HG03565 (cell line): ENCODE measurements at regions not wholly inside any gene's neighbourhood (a gene's known extent, or its start where the extent isn't known, plus 50 kb on each side); places are given as distances from the start of the nearest gene placed in this dataset.

Source experiments
- ATAC-seq: cut with Tn5 transposase; IDR thresholded peaks from one replicate; pipeline ENCODE4 v1.9.1; 2021; ENCODE audit warnings: mild to moderate bottlenecking, moderate library complexity; ENCODE audit not compliant: unreplicated experiment

- ATAC-seq = no peak
Measured at GRCh38 chr2:19750136-19750535, 151.6 kb downstream of the TTC32 start.

DNA sequence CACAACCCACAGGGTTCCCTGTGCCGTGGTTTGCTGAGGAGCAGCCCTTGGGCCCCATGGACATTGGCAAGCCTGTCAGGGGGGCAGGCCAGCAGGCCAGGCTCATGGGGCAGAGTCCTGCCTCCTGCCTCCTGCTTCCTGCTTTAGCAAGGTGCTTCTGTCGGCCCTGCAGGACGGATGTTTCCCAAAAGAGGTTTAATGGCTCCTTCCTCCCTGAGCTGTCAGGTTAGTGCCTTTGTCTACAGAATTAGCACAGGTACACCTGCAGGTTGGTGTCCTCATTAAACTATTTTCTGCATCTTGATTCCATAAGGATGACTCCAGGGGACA lies 152.3 kb downstream of the TTC32 start:
- no peak for ATAC-seq

GRCh38 chr2:19748711-19749506 lies 152.9 kb downstream of the TTC32 start:
- ATAC-seq = no peak

DNA sequence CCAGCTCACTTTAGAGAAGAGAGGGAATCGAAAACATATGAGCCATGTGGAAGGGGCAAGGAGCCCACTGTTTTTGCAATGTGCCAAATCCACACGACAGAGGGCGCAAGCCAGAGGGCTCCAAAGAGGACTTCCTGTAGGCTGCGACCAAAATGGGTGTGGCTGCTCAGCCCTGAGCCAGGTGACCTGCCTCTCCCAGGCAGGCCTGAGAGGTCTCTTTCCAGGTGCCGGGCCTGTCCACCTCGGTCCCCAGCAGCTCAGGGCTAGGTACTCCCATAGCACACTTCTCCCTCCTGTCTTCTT lies 153.8 kb downstream of the TTC32 start:
- ATAC-seq = no peak

DNA sequence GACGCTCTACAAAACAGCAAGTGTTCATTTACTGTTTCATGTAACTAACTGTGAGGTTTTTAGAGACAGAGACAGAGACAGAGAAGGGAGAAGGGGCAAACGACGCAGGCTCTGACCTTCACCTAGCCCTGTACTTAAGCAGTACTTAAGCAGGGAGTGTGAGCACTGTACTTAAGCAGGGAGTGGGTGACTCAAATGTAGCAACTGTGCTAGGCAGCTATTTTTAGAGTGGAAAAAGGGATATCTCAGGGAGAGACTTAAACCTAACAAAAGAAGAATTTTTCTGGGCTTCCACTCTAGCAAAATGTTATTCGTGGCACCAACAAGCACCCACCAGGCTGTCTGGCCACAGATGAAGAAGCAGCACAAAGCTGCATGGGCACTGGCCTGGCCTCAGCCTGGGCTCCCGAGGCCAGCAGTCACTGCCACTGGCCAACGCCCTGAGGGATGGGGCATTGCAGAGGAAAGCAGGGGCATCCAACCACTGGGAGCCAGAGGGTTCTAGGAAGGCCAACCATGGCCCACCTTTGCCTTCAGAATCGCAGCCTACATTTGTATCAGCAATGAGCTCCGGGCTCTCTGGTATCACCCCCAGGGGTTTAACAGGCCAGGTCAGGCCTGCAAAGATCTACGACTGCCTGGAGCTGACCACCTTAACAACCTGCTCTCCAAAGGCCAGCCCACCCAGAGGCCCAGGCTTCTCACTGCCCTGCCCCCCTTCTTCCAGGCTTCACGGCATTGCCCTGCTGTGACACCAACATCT lies 154.3 kb downstream of the TTC32 start:
- no peak for ATAC-seq

GRCh38 chr2:19746611-19747309 lies 155.0 kb downstream of the TTC32 start:
- no peak for ATAC-seq

DNA sequence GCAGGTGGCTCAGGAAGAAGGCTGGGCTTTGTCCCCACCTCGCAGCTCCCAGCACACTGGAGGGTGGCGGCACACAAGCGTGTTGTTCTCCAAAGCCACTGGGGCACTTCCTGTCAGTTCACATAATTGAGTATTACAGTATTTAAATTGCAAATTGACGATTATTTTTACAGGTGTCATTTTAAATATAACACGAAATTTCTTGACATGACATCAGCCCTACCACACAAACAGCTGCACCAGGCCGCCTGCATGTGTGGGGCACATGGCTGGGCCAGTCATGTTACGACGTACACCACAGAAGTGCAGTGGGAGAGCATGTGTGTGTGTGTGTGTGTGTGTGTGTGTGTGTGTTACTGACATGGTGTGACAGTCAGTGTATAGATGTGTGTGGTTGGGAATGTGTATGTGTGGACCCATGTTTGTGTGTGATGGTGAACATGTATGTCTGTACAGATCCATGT lies 155.6 kb downstream of the TTC32 start:
- no peak for ATAC-seq

DNA sequence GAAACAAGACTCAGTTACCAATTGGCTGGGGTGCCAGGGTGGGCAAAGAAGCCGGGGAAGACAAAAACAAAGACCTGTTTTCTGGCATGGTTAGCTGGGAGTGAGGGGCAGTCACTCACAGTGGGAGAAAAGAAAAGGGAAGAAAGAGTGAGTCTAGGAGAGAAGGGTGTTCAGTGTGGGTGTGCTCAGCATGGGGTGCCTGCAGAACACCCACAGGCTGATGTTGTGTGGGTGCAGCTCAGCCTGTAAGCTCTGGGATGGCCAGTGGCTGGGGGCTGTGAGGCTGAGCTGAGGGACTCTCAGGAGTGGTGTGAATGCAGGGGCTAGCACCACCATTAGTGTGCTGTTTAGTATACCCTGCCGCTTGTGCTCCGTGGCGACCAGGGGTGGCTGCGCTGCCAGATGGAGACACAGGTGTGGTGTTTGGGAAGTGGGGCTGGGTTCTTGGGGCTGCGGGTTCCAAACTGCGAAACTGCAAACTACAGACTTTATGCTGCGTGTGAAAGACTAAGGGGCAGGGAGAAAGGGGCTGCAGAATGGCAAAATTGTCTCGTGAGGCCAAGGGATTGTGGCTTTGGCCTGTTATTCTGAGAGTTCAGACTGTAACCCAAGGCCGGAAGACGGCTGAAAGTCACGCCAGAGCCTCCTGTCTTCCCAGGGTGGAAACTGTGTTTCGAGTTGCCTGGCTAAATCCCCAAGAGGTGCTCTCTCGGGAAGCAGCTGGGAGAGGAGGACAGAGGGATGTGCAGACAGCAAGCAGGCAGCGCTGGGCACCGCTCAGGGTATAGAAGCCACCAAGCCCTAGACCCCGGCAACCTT lies 156.3 kb downstream of the TTC32 start:
- no peak for ATAC-seq

DNA sequence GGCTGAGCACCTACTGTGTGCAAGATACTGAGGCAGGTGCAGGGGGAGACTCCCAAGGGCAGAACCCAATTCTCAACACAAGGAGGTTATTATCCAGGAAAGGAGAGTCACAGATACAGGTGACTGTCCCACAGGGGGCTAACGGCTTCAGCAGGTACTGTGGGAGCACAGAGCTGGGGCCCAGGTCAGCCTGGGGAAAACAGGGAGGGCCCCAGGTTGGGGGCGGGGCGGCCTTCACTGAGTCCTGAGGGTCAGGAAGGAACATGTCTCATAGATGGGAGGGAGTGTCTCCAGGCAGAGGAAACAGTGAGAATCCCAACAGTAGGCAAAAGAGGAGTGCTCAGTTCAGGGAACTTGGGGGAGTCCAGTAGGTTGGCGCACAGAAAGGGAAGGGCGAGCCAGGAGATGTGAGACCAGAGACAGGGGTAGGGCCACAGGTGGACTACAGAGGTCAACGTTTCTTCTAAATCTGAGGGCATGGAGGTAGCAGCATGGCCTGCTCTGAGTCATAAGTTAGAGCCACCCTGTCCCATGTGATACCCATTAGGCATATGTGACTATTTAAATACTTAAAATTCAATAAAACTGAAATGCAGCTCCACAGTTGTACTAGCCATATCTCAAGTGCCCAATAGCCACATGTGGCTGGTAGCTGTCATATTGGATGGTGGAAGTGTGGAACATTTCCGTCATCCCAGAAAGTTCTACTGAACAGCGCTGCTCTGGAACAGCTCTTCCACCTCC lies 157.2 kb downstream of the TTC32 start:
- ATAC-seq = no peak

- ATAC-seq = no peak
Measured at GRCh38 chr2:19743641-19744040, 158.1 kb downstream of the TTC32 start.

DNA sequence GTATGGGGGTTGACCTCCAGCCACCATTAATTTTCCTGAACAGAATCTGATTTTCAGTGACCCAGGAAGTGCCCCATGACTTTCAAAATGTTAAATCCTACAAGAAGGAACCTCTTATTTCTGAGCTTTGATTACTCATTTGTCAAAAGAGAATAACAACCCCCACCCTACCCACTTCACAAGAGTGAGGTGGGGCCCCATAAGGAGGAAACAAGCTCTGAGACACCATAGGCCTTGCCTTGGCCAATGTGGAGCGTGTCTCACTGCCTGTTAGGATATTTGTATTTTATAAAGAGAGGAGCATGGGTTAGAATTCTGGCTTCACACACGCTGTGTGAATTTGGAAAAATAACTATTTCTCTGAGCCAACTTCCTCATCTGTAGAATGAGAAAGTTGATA lies 158.9 kb downstream of the TTC32 start:
- no peak for ATAC-seq

DNA sequence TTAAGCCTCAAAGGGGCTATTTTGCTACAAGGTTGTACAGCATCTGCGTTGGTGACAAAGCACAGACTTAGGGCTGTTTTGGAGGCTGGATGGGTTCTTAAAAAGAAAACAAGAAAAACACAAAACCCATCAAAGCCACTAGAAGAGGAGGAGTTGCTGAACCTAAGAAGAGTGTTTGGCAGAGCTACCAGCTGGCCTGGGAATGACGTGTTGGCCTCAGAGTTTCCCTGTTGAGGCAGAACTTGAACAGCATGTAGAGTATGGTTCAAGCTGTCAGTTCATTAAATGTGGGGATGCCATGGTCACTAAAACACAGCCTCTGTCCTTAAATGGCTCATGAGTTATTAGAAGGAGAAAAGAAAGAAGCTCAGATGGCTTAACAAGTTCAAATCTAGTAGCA lies 162.5 kb downstream of the TTC32 start:
- no peak for ATAC-seq

GRCh38 chr2:19738707-19739106 lies 163.1 kb downstream of the TTC32 start:
- no peak for ATAC-seq

GRCh38 chr2:19736191-19736831 lies 165.5 kb downstream of the TTC32 start:
- no peak for ATAC-seq

GRCh38 chr2:19733951-19734425 lies 167.8 kb downstream of the TTC32 start:
- no peak for ATAC-seq

DNA sequence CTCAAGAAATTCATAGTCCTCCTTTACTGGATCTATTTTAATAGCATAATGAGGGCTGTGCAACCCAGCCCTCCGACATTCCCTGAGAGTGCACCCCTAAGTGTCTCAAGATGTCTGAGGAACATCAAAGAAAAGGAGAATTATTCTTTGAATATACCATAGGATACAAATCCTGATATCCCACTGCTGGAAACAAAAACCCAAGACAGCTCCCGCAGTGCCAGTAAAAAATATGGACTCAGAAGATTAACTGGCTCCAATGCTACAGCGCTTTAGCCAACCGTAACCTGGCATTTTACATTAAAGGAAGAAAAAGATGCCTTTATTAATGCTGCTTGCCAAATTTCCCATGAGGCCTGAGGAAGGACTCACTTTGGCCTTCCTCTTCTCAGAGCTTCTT lies 168.4 kb downstream of the TTC32 start:
- no peak for ATAC-seq

GRCh38 chr2:19732255-19732654 lies 169.5 kb downstream of the TTC32 start:
- ATAC-seq = no peak

DNA sequence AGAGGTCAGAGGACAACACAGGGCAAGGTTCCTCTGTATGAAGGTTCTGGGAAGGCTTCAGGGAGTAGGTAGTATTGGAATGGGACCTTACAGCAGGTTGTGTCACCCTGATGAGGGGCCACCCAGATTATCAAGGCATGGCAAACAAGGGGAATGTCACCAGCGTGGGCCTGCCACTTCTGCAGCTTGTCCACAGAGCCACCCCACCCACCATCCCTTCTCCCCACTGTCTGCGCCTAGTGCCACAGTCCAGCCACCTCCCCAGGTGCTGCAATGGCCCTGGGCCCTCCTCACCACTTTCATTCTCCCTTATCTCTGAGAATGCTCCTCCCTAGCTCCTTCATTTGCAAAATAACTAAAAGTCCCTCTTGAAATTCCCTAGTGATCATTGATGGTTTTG lies 170.3 kb downstream of the TTC32 start:
- no peak for ATAC-seq

- ATAC-seq = no peak
Measured at GRCh38 chr2:19731037-19731436, 170.7 kb downstream of the TTC32 start.

DNA sequence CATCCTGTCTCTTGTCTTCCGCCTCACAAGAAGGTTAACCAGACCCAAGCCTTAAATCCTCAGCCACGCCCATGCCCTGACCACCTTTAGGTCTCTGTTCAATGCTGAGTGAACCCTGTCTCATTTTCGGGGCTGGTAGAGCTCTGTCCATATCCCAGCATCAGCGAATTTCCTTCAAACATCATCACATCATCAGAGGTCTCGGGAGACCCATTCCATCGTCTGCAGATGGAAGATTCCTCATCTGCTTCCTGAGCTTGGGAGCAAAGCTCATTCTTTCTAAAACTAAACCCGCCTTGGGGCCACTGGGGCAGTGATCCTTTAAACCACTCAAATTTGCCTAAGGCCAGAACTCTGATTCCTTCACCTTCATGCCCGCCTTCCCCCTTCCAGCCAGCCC lies 173.7 kb downstream of the TTC32 start:
- no peak for ATAC-seq
